ENCODE measurements at regions not wholly inside any gene's neighbourhood (a gene's known extent, or its start where the extent isn't known, plus 50 kb on each side); places are given as distances from the start of the nearest gene placed in this dataset.

DNA sequence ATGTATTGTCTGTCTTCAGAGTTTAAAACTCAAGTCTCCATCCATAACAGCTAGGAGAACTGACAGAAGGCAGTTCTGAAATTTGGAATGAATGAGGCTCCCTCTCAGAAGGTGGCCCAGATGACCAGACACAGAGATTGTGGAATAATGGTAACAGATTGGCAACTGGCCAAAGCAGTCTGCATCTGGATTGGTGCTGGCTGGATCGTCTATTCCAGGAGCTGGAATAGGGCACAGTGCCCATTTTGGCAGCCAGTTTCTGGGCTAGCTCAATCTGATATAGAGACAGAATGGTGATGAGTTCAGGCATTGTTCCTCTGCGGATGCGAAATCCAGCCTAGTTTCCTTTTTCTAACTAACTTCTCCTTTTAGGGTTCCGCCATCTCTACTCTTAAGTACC lies 851.7 kb downstream of the PDCD6IP start:
- CTCF ChIA-PET = no interaction called here
- Histone ChIP-seq H3K36me3 (ENCODE audit: control insufficient read depth, insufficient read depth, low read length) (no peaks in the 10 kb centered on the region), H3K27me3 (replicated peaks; ENCODE audit: control insufficient read depth, insufficient read depth, low read length) (no peaks in the 10 kb centered on the region), H3K4me3 (ENCODE audit: low read depth, low read length) (no peak overlapping the region), H3K9me3 (no peaks in the 10 kb centered on the region), H3K4me1 (no peaks in the 10 kb centered on the region)
- Mint-ChIP-seq H3K4me1 (ENCODE audit: low read depth, unreplicated experiment) (no peaks in the 10 kb centered on the region), H3K27ac (ENCODE audit: unreplicated experiment) (no peak overlapping the region), H3K9me3 (ENCODE audit: unreplicated experiment) (no peaks in the 10 kb centered on the region), H3K27me3 (ENCODE audit: insufficient read depth, unreplicated experiment) (no peaks in the 10 kb centered on the region), H3K36me3 (ENCODE audit: insufficient read depth, unreplicated experiment) (no peaks in the 10 kb centered on the region), H3K4me3 (ENCODE audit: unreplicated experiment) (no peak overlapping the region)
- TF ChIP-seq, protein P1, sequence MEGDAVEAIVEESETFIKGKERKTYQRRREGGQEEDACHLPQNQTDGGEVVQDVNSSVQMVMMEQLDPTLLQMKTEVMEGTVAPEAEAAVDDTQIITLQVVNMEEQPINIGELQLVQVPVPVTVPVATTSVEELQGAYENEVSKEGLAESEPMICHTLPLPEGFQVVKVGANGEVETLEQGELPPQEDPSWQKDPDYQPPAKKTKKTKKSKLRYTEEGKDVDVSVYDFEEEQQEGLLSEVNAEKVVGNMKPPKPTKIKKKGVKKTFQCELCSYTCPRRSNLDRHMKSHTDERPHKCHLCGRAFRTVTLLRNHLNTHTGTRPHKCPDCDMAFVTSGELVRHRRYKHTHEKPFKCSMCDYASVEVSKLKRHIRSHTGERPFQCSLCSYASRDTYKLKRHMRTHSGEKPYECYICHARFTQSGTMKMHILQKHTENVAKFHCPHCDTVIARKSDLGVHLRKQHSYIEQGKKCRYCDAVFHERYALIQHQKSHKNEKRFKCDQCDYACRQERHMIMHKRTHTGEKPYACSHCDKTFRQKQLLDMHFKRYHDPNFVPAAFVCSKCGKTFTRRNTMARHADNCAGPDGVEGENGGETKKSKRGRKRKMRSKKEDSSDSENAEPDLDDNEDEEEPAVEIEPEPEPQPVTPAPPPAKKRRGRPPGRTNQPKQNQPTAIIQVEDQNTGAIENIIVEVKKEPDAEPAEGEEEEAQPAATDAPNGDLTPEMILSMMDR (IDR thresholded peaks at IDR 0.05; ENCODE audit: insufficient read depth in 1 of 2, low read depth in 1 of 2, low read length in 1 of 2, severe bottlenecking in 1 of 2, unreplicated experiment in 1 of 2) = no peak
- BruUV-seq (replicated peaks) = no TSS peak
- intact Hi-C loops (cut with micrococcal nuclease; ENCODE audit: unreplicated experiment) = no loop called here
- DNase-seq = no peak
- POLR2A ChIA-PET = no interaction called here

DNA sequence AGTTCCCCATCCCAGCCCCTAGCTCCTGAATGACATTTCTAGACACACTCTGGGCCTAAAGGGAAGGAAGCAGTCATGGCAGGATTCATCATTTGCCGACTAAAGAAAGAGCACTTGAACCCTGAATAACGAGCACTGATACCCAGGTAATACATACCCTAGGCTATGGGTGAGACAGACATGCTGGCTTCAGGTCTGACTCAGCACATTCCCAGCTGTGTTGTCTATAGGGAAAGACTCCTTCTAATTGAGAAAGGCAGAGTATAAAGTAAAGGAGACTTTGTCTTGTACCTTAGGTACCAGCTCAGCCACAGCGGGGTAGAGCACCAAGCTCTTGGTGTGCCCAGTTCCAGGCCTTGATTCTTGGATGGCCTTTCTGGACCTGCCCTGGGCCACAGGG lies 870.5 kb downstream of the PDCD6IP start:
- intact Hi-C loops (cut with micrococcal nuclease; ENCODE audit: unreplicated experiment) = no loop called here
- POLR2A ChIA-PET = no interaction called here
- H3K9me3 Mint-ChIP-seq (ENCODE audit: unreplicated experiment) = peaks cover 10% of the 10 kb centered on the region

DNA sequence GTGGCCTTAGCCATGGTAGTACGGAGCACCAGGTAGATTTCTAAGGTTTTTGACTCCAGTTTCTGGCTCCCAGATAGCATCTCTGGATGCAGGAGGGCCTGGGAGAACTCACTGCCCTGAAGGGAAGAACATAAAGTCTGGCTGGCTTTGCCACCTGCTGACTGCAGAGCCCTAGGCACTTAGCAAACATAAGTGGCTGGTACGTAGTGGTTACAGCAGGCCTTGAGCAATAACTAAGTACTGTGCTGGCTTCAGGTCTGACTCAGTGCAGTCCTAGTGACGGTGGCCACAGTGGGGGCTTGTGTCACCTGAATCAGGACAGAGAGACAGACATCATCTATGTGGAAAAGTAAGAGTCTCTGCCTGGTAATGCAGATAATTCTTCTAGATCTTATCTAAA lies 871.1 kb downstream of the PDCD6IP start:
- no peak for DNase-seq
- TF ChIP-seq, protein P1 (IDR thresholded peaks at IDR 0.05; ENCODE audit: insufficient read depth in 1 of 2, low read depth in 1 of 2, low read length in 1 of 2, severe bottlenecking in 1 of 2, unreplicated experiment in 1 of 2) = no peak
- no peaks in the 10 kb centered on the region for H3K27me3 ChIP-seq (replicated peaks; ENCODE audit: control insufficient read depth, insufficient read depth, low read length)
- no peak overlapping the region for H3K4me3 ChIP-seq (ENCODE audit: low read depth, low read length)
- ChIA-PET CTCF (no interaction called here), POLR2A (no interaction called here)
- H3K27ac Mint-ChIP-seq (ENCODE audit: unreplicated experiment) = no peak overlapping the region
- H3K4me1 Mint-ChIP-seq (ENCODE audit: low read depth, unreplicated experiment) = no peaks in the 10 kb centered on the region
- no peaks in the 10 kb centered on the region for H3K27me3 Mint-ChIP-seq (ENCODE audit: insufficient read depth, unreplicated experiment)
- no peak overlapping the region for H3K4me3 Mint-ChIP-seq (ENCODE audit: unreplicated experiment)
- BruUV-seq (replicated peaks) = no TSS peak
- no peaks in the 10 kb centered on the region for H3K36me3 ChIP-seq (ENCODE audit: control insufficient read depth, insufficient read depth, low read length)
- peaks cover 10% of the 10 kb centered on the region for H3K9me3 Mint-ChIP-seq (ENCODE audit: unreplicated experiment)
- H3K36me3 Mint-ChIP-seq (ENCODE audit: insufficient read depth, unreplicated experiment) = no peaks in the 10 kb centered on the region
- intact Hi-C loops (cut with micrococcal nuclease; ENCODE audit: unreplicated experiment) = no loop called here
- H3K9me3 ChIP-seq = no peaks in the 10 kb centered on the region
- no peaks in the 10 kb centered on the region for H3K4me1 ChIP-seq

More for the DNA sequence above, 870.5 kb downstream of the PDCD6IP start:
- Mint-ChIP-seq H3K4me3 (ENCODE audit: unreplicated experiment) (no peak overlapping the region), H3K27ac (ENCODE audit: unreplicated experiment) (no peak overlapping the region), H3K27me3 (ENCODE audit: insufficient read depth, unreplicated experiment) (no peaks in the 10 kb centered on the region), H3K4me1 (ENCODE audit: low read depth, unreplicated experiment) (no peaks in the 10 kb centered on the region), H3K36me3 (ENCODE audit: insufficient read depth, unreplicated experiment) (no peaks in the 10 kb centered on the region)
- TF ChIP-seq, protein P1 (IDR thresholded peaks at IDR 0.05; ENCODE audit: insufficient read depth in 1 of 2, low read depth in 1 of 2, low read length in 1 of 2, severe bottlenecking in 1 of 2, unreplicated experiment in 1 of 2) = no peak
- Histone ChIP-seq H3K4me1 (no peaks in the 10 kb centered on the region), H3K9me3 (no peaks in the 10 kb centered on the region), H3K4me3 (ENCODE audit: low read depth, low read length) (no peak overlapping the region), H3K36me3 (ENCODE audit: control insufficient read depth, insufficient read depth, low read length) (no peaks in the 10 kb centered on the region), H3K27me3 (replicated peaks; ENCODE audit: control insufficient read depth, insufficient read depth, low read length) (no peaks in the 10 kb centered on the region)
- no TSS peak for BruUV-seq (replicated peaks)
- CTCF ChIA-PET = no interaction called here
- no peak for DNase-seq

All from Caco-2 (cell line).